Adrenal gland (tissue), 5 donors: ENCODE measurements at regions not wholly inside any gene's neighbourhood (a gene's known extent, or its start where the extent isn't known, plus 50 kb on each side); places are given as distances from the start of the nearest gene placed in this dataset.

Experiments used
- CTCF ChIP-seq, 6 experiments: fragments of 450-650 bp in 4 of 6; fragments of 200-600 bp in 2 of 6; sonication (generic) in 1 of 6; IDR thresholded peaks; 1 replicate in 5 of 6; 2 replicates in 1 of 6; pipeline versions ENCODE4 v1.5.1 to v1.8.0; 2016 to 2021; ENCODE audit warnings: antibody characterized with exemption in 6 of 6, mild to moderate bottlenecking in 2 of 6, moderate library complexity in 1 of 6
- POLR2A ChIP-seq, 2 donors: fragments of 450-650 bp; IDR thresholded peaks; one replicate each; pipeline ENCODE4 v1.6.1; 2017; ENCODE audit warnings: antibody characterized with exemption in 2 of 2, mild to moderate bottlenecking in 2 of 2, moderate library complexity in 1 of 2
- donor health status: DM: no; HTN: no; CAD: no.

GRCh38 chr13:90938848-90939247, 408.6 kb upstream of the MIR17HG start:
- no peak for TF ChIP-seq CTCF (IDR thresholded peaks at IDR 0.05)
- TF ChIP-seq POLR2A (IDR thresholded peaks at IDR 0.05), result no peak
